ENCODE measurements at regions not wholly inside any gene's neighbourhood (a gene's known extent, or its start where the extent isn't known, plus 50 kb on each side); places are given as distances from the start of the nearest gene placed in this dataset.

DNA sequence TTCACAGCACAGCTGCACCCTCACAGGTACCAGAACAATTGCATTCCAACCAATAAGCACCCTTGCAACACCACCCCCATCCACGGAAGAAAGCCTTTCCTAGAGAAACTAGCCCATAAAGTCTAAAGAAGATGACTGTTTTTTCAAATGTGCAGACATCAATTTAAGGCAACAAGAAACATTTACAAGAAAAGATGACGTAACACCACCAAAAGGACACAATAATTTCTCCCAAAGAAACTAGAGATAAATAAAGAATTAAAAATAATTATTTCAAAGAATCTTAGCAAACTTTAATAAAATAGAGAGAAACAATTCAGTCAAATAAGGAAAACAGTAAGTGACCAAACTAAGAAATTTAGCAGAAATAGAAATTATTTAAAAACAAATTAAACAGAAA lies 352.3 kb upstream of the ATXN7L3B start:
- no peak for DNase-seq
- Mint-ChIP-seq H3K4me3 (no peak overlapping the region), H3K4me1 (no peaks in the 10 kb centered on the region), H3K9me3 (ENCODE audit: insufficient read depth) (no peaks in the 10 kb centered on the region), H3K27ac (no peak overlapping the region), H3K27me3 (no peaks in the 10 kb centered on the region)
- no peak overlapping the region for H2AFZ ChIP-seq (ENCODE audit: insufficient read depth, low read depth, low read length, poor library complexity, severe bottlenecking)
- no peaks in the 10 kb centered on the region for H3K79me2 ChIP-seq (ENCODE audit: control insufficient read depth, insufficient read depth, low read length)
- H3K27me3 ChIP-seq (replicated peaks in 1 of 4; ENCODE audit: control extremely low read depth in 1 of 4, control insufficient read depth in 3 of 4, insufficient read depth in 4 of 4, low read length in 3 of 4) = no peaks in the 10 kb centered on the region
- H3K27ac ChIP-seq (ENCODE audit: low read length in 2 of 2) = no peak overlapping the region
- no peak overlapping the region for H3K4me3 ChIP-seq (ENCODE audit: control extremely low read depth in 1 of 5, extremely low read depth in 1 of 5, insufficient read depth in 1 of 5, low read depth in 2 of 5, low read length in 4 of 5)
- 80% methylated on average over 1 of the region's 2 CpGs for WGBS (ENCODE audit: insufficient coverage)
- H4K20me1 ChIP-seq (ENCODE audit: control insufficient read depth, insufficient read depth, low read length, poor library complexity, severe bottlenecking) = no peaks in the 10 kb centered on the region
- no peak overlapping the region for H3K9ac ChIP-seq (ENCODE audit: low read length)
- ChIA-PET CTCF (no interaction called here), POLR2A (no interaction called here)
- no peak for ATAC-seq (ENCODE audit: low read depth)
- no peaks in the 10 kb centered on the region for H3K36me3 ChIP-seq (replicated peaks in 1 of 2; ENCODE audit: control extremely low read depth in 1 of 2, control insufficient read depth in 1 of 2, extremely low read depth in 1 of 2, insufficient read depth in 2 of 2, low read length in 1 of 2)
- no peaks in the 10 kb centered on the region for H3K4me1 ChIP-seq (ENCODE audit: control insufficient read depth in 2 of 2, insufficient read depth in 2 of 2, low read length in 2 of 2)
- TF ChIP-seq EZH2 (IDR thresholded peaks at IDR 0.05; ENCODE audit: borderline replicate concordance, insufficient read depth, low read depth, low read length, poor library complexity, severe bottlenecking) = no peak
- TF ChIP-seq, protein P1, sequence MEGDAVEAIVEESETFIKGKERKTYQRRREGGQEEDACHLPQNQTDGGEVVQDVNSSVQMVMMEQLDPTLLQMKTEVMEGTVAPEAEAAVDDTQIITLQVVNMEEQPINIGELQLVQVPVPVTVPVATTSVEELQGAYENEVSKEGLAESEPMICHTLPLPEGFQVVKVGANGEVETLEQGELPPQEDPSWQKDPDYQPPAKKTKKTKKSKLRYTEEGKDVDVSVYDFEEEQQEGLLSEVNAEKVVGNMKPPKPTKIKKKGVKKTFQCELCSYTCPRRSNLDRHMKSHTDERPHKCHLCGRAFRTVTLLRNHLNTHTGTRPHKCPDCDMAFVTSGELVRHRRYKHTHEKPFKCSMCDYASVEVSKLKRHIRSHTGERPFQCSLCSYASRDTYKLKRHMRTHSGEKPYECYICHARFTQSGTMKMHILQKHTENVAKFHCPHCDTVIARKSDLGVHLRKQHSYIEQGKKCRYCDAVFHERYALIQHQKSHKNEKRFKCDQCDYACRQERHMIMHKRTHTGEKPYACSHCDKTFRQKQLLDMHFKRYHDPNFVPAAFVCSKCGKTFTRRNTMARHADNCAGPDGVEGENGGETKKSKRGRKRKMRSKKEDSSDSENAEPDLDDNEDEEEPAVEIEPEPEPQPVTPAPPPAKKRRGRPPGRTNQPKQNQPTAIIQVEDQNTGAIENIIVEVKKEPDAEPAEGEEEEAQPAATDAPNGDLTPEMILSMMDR (IDR thresholded peaks at IDR 0.05) = no peak
- no peak overlapping the region for H3K4me2 ChIP-seq (replicated peaks; ENCODE audit: low read depth, low read length, poor library complexity, severe bottlenecking)
- H3K9me3 ChIP-seq (ENCODE audit: control extremely low read depth in 1 of 3, control insufficient read depth in 2 of 3, insufficient read depth in 1 of 3, low read length in 2 of 3) = peaks cover 0 to 7% (median 0%) of the 10 kb centered on the region in 3 donors
- intact Hi-C loops (cut with micrococcal nuclease) = no loop called here

DNA sequence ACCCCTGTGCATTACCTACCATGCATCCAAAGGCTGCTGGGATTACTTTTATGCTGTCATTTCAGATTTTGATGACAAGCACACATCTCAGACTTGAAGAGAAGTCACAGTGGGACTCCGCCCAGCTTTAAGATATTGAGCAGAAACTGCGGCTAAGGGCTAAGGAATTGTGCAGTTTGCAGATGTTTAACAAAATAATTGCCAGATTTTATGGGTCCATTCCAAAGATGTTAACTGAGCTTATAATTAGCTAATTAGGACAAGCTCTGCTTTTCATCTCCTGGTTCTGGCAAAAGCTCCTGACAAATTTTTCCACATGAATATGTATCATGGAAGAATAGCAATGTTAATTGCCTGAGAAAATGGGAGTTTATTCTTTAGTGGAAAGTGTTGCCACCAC lies 344.4 kb upstream of the ATXN7L3B start:
- ChIA-PET POLR2A (no interaction called here), CTCF (no interaction called here)
- no peaks in the 10 kb centered on the region for H3K27me3 Mint-ChIP-seq
- H3K4me1 Mint-ChIP-seq = no peaks in the 10 kb centered on the region
- H3K79me2 ChIP-seq (ENCODE audit: control insufficient read depth, insufficient read depth, low read length) = no peaks in the 10 kb centered on the region
- TF ChIP-seq, protein P1 (IDR thresholded peaks at IDR 0.05) = no peak
- no peak for TF ChIP-seq EZH2 (IDR thresholded peaks at IDR 0.05; ENCODE audit: borderline replicate concordance, insufficient read depth, low read depth, low read length, poor library complexity, severe bottlenecking)
- H3K4me1 ChIP-seq (ENCODE audit: control insufficient read depth in 2 of 2, insufficient read depth in 2 of 2, low read length in 2 of 2) = no peaks in the 10 kb centered on the region
- H2AFZ ChIP-seq (ENCODE audit: insufficient read depth, low read depth, low read length, poor library complexity, severe bottlenecking) = no peak overlapping the region
- ATAC-seq (ENCODE audit: low read depth) = no peak
- no peaks in the 10 kb centered on the region for H3K9me3 ChIP-seq (ENCODE audit: control extremely low read depth in 1 of 3, control insufficient read depth in 2 of 3, insufficient read depth in 1 of 3, low read length in 2 of 3)
- no peak overlapping the region for H3K4me3 Mint-ChIP-seq
- no peak overlapping the region for H3K4me2 ChIP-seq (replicated peaks; ENCODE audit: low read depth, low read length, poor library complexity, severe bottlenecking)
- intact Hi-C loops (cut with micrococcal nuclease) = no loop called here
- WGBS (ENCODE audit: insufficient coverage) = 100% methylated on average over 2 of the region's 2 CpGs
- no peaks in the 10 kb centered on the region for H3K27me3 ChIP-seq (replicated peaks in 1 of 4; ENCODE audit: control extremely low read depth in 1 of 4, control insufficient read depth in 3 of 4, insufficient read depth in 4 of 4, low read length in 3 of 4)
- H3K27ac ChIP-seq (ENCODE audit: low read length in 2 of 2) = no peak overlapping the region
- no peaks in the 10 kb centered on the region for H3K36me3 ChIP-seq (replicated peaks in 1 of 2; ENCODE audit: control extremely low read depth in 1 of 2, control insufficient read depth in 1 of 2, extremely low read depth in 1 of 2, insufficient read depth in 2 of 2, low read length in 1 of 2)
- no peak overlapping the region for H3K4me3 ChIP-seq (ENCODE audit: control extremely low read depth in 1 of 5, extremely low read depth in 1 of 5, insufficient read depth in 1 of 5, low read depth in 2 of 5, low read length in 4 of 5)
- H3K27ac Mint-ChIP-seq = no peak overlapping the region
- H3K9me3 Mint-ChIP-seq (ENCODE audit: insufficient read depth) = no peaks in the 10 kb centered on the region
- DNase-seq = no peak
- H3K9ac ChIP-seq (ENCODE audit: low read length) = no peak overlapping the region
- no peaks in the 10 kb centered on the region for H4K20me1 ChIP-seq (ENCODE audit: control insufficient read depth, insufficient read depth, low read length, poor library complexity, severe bottlenecking)

Data from B cell (primary cell).